ENCODE measurements at regions not wholly inside any gene's neighbourhood (a gene's known extent, or its start where the extent isn't known, plus 50 kb on each side); places are given as distances from the start of the nearest gene placed in this dataset.
"Not testable (repeated sequence)": the region's sequence is repeated elsewhere in the genome, so short reads cannot be mapped to it uniquely, and the experiment has no call there.

DNA sequence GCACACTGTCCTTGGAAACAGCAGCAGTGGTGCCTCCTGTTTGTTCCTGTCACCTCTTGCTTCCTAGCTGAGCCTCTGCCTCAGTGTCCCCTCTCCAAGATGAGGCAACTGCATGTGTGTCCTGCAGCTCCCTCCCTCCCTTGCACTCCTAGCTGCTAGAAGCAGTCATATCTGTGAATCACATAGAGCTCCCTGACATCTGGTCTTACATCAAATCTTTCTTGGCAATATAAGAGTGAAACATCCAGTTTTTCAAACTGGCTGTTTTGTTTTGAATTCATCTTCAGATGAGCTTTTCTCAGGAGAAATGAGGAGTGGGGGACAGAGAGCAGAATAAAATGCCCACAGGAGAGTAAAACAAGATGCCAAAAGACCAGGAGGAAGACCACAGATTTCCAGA is 103.7 kb downstream of the VCPKMT start:
- H3K4me3 ChIP-seq (ENCODE audit: low read length), result no peak overlapping the region
- DNase-seq (ENCODE audit: low read depth, low spot score), result no peak

DNA sequence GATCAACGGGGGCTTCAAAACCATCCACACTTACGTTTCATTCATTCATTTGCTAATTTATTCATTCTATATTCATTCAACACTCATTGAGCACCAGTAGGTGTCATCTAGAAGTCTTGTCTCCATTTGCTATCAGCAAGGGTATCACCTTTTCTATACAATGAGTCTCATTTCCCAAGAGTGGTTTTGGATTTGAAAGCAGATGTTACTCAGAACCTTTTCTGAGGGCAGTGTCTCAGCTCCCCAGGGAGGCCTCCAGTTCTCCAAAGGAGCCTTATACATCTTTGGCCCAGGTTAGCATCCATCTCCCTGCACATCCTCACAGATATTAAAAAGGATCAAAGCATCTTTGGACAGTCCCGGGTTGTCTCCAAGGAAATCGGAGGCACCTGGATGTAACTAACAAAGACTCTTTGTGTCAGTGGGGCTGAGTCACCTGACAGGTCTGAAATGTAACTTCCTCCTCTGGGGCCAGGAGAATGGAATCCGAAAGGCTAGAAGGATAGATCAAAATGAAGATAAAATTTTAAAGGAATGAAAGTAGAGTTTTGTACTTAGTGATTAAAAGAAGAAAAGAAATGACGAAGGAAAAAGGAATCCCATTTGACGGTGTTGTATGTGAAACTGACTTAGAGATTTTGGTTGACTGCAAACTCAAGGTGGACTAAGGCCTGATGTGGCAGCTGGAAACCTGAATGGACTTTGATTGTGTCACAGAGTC is 103.0 kb downstream of the VCPKMT start:
- DNase-seq (ENCODE audit: low read depth, low spot score), result no peak
- H3K4me3 ChIP-seq (ENCODE audit: low read length), result no peak overlapping the region

DNA sequence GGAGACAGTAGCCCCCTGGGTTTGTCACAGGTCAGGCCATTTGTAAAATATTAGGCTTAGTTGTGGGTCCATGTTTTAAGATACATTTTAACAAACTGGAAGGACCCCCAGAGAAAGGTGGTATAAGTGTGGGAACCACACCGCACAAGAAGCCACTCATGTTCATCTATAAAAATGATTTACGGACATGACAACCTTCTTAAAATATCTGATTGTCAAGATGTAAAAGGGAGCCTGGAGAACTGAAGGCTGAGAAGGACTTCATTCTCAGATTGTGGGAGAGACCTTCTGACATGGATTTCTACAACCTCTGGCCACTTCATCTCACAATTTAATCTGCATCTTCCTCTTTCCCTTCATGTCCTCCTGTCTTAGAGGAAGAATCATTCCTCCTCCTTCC is 102.4 kb downstream of the VCPKMT start:
- H3K4me3 ChIP-seq (ENCODE audit: low read length), result no peak overlapping the region
- no peak for DNase-seq (ENCODE audit: low read depth, low spot score)

DNA sequence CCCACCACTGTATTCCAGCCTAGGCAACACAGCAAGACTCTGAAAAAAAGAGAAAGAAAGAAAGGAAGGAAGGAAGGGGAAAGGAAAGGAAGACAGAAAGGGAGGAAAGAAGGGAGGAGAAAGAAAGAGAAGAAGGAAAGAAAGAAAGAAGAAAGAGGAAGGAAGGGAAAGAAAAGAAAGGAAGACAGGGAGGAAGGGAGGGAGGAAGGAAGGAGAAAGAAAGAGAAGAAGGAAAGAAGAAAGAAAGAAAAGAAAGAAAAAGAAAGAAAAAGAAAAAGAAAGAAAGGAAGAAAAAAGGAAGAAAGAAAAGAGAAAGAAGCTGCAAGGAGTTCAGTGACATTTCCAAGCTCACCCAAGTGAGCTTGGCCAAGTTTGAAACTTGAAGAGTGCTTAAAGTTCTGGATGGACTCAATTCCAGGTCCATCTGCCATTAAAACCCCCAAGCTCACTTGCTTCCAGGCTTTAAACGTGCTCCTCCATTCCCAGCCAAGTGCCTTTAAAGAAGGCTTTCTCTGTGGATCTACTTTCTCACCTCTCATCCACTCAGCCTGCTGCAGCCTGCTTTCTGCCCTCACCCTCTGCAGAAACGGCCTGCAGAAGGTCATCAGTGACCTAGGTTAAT is 101.5 kb downstream of the VCPKMT start:
- no peak overlapping the region for H3K4me3 ChIP-seq (ENCODE audit: low read length)
- no peak for DNase-seq (ENCODE audit: low read depth, low spot score)

DNA sequence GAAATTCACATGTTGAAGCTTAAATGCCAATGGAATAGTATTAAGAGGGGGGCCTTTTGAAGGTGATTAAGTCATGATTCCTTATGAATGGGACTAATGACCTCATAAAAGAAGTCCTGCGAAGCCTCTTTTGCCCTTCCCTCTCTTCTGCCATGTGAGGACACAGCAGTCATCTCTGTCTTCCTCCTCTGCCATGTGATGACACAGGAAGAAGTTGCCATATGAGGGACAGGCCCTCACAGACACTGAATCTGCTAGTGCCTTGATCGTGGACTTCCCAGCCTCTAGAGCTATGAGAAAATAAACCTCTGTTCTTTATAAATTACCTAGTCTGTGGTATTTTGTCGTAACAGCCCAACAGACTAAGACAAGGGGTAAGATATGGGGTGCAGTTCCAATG is 100.7 kb downstream of the VCPKMT start:
- DNase-seq (ENCODE audit: low read depth, low spot score), result no peak
- H3K4me3 ChIP-seq (ENCODE audit: low read length), result no peak overlapping the region

DNA sequence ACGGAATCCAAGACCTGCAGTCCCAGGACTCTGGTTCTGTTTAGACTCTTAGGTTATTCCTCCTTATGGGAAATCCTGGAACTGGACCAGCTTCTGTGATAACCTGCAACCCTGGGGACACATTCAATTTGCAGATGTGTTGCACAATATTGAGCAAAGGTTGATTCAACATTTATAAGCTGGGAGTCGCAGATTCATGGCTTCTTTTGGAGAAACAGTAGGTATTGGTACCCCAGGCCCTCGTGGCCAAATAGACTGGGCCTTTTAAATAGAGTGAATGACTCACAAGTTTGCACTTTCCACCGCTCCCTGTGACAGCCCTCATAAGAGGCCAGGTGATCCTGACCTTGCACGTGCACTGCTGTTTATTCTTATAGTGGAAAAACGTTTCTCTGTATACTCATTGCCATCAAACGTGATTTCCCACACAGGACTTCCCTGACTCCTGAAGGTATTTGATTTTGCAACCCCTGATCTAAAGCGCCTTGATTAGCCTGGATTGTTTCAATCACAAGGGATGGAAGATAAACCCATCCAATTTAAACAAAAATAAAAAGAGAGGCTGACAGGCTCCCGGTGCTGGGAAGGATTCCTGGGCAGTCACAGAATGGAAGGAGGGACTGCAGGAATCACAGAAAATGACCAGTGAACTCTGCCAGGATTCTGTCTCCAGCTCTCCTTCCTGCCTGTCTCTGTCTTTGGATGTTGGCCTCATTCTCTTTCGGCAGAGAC is 98.0 kb downstream of the VCPKMT start:
- DNase-seq (ENCODE audit: low read depth, low spot score), result no peak
- no peak overlapping the region for H3K4me3 ChIP-seq (ENCODE audit: low read length)

DNA sequence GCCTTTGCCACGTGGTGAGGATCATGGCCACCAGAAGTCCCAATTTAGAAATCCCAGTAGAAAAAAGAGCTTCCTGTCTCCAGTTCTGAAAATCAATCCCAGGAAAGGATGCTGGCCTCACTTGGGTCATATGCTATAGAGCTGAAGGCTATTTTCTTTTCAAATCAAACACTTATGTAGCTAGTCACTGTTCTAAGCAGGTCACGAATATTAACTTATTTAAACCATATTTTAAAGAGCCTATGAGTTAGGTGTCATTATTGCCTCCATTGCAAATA is 97.5 kb downstream of the VCPKMT start:
- no peak for DNase-seq (ENCODE audit: low read depth, low spot score)
- no peak overlapping the region for H3K4me3 ChIP-seq (ENCODE audit: low read length)

DNA sequence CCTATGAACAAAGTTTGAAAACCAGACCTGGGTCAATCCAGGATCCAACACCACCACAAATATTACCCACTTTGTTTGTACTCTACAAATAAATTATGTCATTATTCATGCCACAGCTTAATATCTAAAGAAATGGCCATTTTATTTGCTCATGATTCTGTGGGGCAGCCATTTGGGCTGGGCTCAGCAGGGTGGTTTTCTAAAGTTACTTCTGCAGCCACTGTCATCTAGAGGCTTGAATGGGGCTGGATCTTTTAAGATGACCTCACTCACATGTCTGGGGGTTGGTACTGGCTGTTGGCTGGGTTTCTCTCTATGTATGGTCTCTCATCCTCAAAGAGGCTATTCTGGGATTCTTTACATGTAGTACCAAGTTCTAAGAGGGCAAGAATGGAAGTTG is 96.2 kb downstream of the VCPKMT start:
- DNase-seq (ENCODE audit: low read depth, low spot score), result no peak
- no peak overlapping the region for H3K4me3 ChIP-seq (ENCODE audit: low read length)

DNA sequence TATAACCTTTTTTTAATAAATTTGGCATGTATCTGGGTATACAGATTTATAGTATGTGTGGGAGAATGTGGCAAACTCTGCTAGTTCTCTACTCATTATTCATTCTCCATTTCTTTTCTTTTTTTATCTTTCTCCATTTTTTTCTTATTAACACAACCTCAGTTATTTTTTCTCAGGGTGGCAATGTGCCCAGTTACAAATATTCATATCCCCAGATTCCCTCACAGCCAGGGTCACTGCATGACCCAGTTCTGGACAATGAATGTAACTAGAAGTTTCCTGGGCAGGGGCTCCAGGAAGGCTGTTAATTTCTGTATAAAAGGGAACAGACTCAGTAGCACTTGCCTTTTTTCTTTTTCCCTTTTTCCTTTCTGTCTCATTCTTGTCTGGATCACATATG is 95.6 kb downstream of the VCPKMT start:
- H3K4me3 ChIP-seq (ENCODE audit: low read length), result no peak overlapping the region
- DNase-seq (ENCODE audit: low read depth, low spot score), result no peak

DNA sequence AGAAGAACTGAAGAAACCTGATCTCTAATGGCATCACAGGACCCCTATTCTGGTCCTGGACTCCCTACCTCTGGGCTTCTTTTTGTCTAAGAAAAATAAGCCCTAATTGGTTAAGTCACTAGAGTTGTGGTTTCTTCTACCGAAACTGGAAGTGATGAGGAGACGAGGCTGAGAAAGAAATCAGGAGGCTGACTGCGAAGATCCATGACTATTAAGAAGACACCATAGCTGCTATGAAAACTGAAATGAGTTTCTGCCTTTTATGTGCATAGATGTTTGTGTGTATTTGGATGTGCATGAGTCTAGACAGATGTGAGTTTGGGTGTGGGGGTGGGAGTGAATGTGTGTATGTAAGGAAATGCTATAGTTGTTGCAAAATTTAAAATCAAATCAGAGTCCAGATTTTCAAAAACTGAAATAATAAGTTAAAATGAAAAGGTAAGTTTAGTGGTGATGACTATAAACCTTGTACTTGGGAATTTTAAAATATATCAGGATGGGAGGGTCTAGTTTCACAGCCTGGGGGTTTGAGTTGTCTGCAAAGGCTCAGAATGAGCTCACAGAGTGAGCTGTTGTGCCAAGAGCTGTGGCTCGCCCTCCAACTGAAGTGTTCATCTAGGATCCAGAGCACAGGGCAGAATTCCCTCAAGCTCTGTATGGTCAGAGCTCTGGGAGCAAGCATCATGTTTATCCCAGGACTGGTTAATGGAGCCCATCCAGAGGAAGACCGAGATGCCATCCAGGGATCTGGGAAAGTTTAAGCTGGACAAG is 94.9 kb downstream of the VCPKMT start:
- H3K4me3 ChIP-seq (ENCODE audit: low read length), result no peak overlapping the region
- no peak for DNase-seq (ENCODE audit: low read depth, low spot score)

DNA sequence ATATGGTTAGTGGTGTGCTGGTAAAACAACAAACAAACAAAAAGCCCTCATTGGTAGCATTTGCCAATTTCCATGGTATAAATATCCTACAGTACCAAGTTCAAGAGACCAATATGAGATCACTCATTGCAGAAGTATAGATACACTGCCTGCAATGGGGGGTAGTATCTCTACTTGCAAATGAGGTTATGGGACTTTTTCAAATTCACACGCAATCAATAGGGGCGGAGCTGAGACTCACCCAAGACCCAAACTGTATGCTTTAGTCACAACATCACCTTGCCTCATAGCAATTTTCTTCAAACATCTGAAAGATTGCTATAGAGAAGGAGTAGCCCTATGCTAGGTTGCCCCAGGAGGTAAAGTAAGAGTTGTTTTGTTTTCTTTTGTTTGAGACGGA is 93.7 kb downstream of the VCPKMT start:
- DNase-seq (ENCODE audit: low read depth, low spot score), result no peak
- no peak overlapping the region for H3K4me3 ChIP-seq (ENCODE audit: low read length)

DNA sequence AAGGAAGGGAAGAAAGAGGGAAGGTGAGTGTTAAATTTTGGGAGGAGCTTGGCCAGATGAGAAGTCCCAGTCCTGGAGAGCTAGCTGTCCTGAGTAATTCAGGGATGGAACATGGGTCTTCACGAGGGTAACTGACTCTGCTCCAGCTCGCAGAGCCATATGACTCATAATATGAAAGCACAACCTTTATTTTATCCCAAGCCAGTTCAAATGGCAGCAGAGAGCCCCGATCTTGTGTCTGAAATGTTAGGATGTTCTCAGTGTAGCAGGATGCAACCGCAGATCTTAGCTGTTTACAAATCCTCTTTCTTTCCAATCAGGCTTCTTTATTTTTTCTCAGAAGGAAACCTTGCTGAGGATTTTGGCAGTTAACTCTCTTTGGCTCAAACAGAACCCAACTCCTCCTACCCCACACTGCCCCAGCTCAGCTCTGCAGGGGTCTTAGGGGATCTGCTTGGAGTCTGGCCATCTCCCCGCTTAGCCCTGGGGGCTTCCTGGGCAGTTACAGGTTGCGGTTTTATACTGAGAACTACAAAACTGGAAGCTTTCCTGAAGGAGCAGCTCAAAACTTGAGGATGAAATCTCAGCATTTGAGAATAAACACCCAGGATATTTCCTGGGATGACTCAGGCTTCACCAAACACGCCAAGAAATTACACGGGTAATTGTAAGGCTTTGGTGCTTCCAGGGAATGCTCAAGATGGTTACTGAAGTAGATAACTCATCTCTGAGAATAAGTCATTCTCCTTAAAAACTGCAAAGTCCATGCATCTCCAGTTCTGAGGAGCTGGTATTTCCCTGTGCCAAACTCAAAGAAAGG is 92.5 kb downstream of the VCPKMT start:
- H3K4me3 ChIP-seq (ENCODE audit: low read length), result no peak overlapping the region
- no peak for DNase-seq (ENCODE audit: low read depth, low spot score)

DNA sequence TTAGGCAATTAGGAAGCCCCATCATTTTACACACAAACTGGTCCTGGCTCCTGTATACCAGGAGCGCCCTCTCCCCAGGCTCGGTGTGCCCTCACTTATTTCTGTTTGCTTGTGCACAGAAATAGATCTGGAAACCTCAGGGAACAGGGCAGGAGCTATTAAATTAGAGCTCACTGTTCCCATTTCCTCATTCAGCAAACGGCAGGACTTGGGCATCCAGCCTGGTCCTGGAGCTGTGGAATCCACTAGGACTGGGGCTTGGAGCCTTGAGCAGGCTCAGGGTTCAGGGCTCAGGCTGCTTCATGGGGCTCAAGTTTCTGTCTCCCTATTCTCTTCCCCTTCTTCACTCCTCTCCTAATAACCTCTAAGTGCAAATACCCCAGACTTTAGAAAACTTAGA is 91.3 kb downstream of the VCPKMT start:
- DNase-seq (ENCODE audit: low read depth, low spot score), result no peak
- H3K4me3 ChIP-seq (ENCODE audit: low read length), result no peak overlapping the region

DNA sequence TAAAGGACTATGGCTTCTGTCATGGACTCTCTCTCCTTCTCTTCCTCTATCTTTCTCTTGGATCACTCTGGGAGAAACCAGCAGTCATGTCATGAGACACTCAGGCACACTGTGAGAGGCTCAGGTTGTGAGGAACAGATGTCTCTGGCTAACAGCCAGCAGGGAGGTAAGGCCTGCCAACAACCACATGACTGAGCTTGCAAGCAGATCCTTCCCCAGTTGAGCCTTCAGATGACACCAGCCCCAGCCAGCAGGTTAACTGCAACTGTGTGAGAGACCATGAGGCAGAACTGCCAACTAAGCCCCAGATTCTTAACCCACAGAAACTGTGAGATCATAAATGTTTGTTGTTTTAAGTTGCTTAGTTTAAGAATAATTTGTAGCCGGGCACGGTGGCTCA is 90.6 kb downstream of the VCPKMT start:
- peak; percentile 23 for DNase-seq (ENCODE audit: low read depth, low spot score)
- H3K4me3 ChIP-seq (ENCODE audit: low read length), result no peak overlapping the region

DNA sequence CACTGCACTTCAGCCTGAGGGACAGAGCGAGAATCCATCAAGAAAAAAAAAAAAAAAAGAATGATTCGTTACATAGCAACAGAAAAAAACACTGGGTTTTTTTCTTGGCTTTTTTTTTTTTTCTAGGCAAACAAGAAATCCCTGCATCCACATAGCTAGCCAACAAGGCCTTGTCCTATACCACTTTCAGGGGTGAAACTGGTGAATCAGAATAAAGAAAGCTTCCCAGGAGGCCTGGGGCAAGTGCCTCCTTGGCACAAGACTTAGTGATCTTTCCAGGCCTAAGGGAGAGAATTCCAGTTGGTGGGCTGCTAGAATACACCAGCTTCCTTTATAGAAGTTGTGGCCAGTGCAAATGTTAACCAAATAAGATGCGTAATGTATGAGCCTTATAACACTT is 90.0 kb downstream of the VCPKMT start:
- H3K4me3 ChIP-seq (ENCODE audit: low read length), result no peak overlapping the region
- DNase-seq (ENCODE audit: low read depth, low spot score), result no peak

DNA sequence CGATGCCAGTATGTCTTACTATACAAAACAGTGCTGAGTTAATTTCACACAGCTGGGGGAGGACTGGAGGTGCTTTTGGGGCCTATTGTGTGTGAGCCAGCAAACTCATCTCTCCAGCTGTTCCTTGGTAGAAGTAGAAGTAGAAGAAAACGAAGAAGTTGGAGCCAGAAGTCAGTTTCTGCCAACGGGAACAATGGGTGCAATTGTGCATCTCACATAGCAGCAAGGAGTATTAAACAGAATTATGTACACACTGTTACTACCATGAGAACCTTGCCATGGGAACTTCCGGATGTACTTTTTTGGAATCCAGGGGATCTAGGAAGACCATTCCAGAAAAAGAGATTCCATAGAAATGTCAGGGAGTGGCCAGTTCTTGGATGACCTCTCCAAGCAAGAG is 88.6 kb downstream of the VCPKMT start:
- no peak overlapping the region for H3K4me3 ChIP-seq (ENCODE audit: low read length)
- no peak for DNase-seq (ENCODE audit: low read depth, low spot score)

DNA sequence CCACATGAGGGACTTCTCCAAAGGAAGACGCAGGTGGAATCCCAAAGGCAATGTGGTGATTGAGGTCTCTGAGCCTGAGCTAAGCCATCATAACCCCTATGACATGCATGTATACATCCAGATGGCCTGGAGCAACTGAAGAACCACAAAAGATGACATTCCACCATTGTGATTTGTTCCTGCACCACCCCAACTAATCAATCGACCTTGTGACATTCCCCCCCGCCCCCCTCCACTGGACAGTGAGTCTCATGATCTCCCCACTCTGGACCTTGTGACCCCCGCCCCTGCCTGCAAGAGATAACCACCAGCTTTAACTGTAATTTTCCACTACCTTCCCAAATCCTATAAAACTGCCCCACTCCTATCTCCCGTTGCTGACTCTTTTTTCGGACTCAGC is 87.9 kb downstream of the VCPKMT start:
- no peak for DNase-seq (ENCODE audit: low read depth, low spot score)
- no peak overlapping the region for H3K4me3 ChIP-seq (ENCODE audit: low read length)

DNA sequence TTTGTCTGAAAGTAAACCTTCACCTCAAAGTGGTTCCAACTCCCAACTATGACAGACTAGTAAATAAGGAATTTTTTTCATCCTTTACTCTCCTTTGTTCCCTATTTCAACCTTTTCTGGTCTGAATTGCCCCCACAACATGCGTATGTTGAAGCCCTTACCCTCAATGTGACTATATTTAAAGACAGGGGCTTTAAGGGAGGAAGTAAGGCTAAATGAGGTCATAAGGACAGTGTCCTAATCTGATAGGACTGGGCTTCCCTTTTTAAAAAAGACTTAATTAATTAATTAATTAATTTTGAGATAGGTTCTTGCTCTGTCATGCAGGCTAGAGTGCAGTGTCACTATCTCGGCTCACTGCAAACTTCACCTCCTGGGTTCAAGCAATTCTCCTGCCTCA is 86.3 kb downstream of the VCPKMT start:
- no peak overlapping the region for H3K4me3 ChIP-seq (ENCODE audit: low read length)
- DNase-seq (ENCODE audit: low read depth, low spot score), result no peak

DNA sequence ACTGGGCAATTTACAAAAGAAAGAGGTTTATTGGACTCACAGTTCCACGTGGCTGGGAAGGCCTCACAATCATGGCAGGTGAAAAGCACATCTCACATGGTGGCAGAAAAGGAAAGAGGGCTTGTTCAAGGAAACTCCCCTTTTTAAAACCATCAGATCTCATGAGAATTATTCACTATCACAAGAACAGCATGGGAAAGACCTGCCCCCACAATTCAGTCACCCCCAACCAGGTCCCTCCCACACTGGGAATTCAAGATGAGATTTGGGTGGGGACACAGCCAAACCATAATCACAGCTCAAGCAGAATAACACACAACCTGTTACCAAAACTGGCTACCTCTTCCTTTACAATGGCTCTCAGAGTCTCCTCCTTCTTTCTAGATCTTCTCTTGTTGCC is 85.5 kb downstream of the VCPKMT start:
- not testable (repeated sequence) for DNase-seq (ENCODE audit: low read depth, low spot score); H3K4me3 ChIP-seq (ENCODE audit: low read length)
